DND-41 (cell line): ENCODE measurements at regions not wholly inside any gene's neighbourhood (a gene's known extent, or its start where the extent isn't known, plus 50 kb on each side); places are given as distances from the start of the nearest gene placed in this dataset.

Experiments
- EZH2 ChIP-seq: IDR thresholded peaks from 3 replicates; pipeline ENCODE4 v1.6.1; 2012; ENCODE audit warnings: borderline replicate concordance, low read depth, mild to moderate bottlenecking, moderate library complexity, low read length, inconsistent platforms; ENCODE audit not compliant: severe bottlenecking
- TF ChIP-seq, protein P1 (sequence below): IDR thresholded peaks from 2 replicates; pipeline ENCODE4 v1.5.1; 2012; ENCODE audit warnings: borderline replicate concordance, low read length, moderate library complexity, mild to moderate bottlenecking; ENCODE audit not compliant: poor library complexity, severe bottlenecking; ENCODE audit errors: extremely low read depth

DNA sequence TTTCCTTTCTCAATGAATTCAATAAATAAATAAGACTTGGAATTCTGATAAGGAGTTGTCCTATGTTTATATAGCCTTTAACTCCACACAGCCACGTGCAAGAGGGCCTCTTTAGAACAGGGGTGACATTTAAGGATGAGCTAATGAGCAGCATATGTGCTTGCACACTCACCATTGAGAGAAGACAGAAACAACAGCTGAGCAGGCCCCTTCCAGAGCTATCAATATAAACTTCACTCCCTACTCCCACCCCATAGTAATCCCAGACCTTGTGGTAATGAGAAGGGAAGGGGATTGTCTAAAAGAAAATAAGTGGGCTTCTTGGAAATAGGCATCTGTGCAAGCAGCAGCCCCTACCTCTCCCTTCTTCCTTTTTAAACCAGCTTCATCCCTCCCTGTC lies 176.0 kb downstream of the SEC16B start:
- TF ChIP-seq, protein P1, sequence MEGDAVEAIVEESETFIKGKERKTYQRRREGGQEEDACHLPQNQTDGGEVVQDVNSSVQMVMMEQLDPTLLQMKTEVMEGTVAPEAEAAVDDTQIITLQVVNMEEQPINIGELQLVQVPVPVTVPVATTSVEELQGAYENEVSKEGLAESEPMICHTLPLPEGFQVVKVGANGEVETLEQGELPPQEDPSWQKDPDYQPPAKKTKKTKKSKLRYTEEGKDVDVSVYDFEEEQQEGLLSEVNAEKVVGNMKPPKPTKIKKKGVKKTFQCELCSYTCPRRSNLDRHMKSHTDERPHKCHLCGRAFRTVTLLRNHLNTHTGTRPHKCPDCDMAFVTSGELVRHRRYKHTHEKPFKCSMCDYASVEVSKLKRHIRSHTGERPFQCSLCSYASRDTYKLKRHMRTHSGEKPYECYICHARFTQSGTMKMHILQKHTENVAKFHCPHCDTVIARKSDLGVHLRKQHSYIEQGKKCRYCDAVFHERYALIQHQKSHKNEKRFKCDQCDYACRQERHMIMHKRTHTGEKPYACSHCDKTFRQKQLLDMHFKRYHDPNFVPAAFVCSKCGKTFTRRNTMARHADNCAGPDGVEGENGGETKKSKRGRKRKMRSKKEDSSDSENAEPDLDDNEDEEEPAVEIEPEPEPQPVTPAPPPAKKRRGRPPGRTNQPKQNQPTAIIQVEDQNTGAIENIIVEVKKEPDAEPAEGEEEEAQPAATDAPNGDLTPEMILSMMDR = no peak
- TF ChIP-seq EZH2 = no peak
